GM19351 (cell line): ENCODE measurements at regions not wholly inside any gene's neighbourhood (a gene's known extent, or its start where the extent isn't known, plus 50 kb on each side); places are given as distances from the start of the nearest gene placed in this dataset.

ENCODE experiments used
- ATAC-seq: cut with Tn5 transposase; IDR thresholded peaks from one replicate; pipeline ENCODE4 v1.9.1; 2021; ENCODE audit warnings: mild to moderate bottlenecking, moderate library complexity; ENCODE audit not compliant: unreplicated experiment

DNA sequence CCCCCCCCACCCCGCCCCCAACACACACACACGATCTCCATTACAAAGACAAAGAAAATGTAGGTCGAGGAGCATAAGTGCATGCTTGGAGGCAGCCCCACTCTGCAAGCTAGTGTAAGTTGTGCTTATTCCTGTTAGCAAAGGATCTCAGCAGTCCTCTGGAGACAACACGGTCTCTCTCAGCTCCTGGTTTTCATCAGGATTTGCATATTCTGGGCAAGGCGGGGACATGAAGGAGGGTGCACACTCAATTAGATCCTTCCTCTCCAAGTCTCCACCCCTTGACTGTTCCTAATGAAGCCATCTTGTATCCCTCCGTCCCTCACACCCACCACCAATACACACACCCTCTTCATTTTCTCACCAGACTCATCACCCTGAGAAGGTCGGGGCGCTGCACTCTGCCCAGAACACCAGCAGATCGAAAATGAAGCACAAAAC is 63.8 kb downstream of the MRPL46 start:
- ATAC-seq, result no peak

DNA sequence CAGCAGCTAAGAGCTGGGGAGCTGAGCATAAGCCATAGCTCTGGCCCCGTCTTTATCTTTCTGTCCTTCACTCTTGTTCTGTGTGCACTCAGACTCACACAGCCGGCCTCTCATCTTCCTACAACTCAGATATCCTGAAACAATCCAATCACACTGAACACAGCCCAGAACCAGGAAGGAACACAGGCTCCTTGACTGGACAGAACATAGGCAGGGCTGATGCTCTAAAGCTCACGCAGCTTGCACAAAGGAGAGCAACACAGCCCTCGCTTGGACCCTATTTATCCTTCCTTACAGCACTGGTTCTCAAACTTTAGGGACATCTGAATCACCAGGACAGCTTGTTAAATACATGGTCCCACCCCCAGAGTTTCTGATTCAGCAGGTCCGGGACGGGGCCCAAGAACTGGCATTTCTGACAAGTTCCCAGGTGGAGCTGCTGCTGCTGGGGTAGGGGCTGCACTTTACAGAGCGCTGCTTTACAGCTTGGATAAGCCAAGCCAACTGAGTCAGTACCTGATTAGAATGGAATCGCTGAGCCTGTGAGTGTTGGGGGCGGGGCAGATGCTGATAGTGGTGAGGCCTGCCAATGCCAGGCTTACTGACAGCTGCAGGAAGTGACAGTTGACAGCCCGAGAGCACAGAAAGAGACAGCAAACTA is 65.1 kb downstream of the MRPL46 start:
- ATAC-seq, result no peak

DNA sequence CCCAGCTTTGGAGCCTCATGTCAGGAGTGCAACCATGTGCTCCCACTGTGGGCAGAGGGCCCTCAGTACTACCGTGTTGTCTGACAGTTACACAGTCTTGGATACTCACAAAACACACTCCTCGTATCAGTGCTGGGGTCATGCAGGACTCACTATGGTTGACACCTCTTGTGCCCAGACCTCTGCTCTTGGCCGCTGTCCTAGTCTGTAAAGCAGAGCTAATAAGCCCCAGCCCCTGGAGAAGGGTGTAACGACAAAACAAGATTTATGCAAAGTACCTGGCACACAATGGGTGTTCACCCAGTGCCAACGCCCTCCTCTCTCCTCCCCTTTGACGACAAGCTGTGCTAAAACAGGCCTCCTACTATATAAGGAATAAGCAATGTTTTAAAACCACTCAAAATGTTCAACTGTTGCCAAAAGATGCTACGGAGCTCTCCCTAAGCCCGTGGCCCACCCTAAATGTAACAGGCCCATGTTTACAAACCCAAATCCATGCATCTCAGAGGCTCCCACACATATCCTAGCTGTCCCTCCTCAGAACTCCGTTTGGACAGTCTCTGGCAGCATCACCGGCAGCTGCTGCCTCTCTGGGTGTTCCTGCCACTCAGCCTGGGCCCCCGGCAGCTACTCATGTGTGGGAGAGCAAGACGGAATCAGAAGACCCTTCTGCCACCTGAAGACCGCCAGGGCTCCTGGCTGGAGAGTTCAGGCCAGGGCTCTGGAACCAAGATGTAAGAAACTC is 65.8 kb downstream of the MRPL46 start:
- no peak for ATAC-seq

DNA sequence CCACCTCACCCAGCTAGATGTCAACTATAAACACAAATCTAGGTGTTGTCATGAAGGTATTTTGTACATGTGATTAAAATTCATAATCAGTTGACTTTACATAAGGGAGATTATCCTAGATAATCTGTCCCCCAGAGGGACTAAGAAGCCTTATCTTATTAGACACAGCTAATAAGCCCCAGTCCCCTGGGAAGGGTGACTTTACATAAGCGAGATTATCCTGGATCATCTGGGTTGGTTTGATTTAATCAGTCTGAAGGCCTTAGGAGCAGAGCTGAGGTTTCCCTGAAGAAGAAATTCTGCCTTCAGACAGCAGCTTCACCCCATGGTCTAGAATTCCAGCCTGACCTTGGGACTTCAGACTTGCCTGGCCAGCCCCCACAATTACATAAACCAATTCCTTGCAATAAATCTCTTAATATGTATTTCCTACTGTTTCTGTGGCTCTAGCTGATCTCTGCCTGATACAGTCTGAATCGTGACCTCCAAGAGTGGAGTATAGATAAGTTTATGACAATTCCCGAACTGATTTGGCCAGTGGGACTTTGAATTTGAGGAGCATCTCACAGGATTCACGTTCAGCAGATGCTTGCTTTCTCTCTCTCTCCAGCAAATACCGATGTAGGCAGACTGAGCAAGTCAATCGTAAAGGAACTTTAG is 66.5 kb downstream of the MRPL46 start:
- no peak for ATAC-seq

DNA sequence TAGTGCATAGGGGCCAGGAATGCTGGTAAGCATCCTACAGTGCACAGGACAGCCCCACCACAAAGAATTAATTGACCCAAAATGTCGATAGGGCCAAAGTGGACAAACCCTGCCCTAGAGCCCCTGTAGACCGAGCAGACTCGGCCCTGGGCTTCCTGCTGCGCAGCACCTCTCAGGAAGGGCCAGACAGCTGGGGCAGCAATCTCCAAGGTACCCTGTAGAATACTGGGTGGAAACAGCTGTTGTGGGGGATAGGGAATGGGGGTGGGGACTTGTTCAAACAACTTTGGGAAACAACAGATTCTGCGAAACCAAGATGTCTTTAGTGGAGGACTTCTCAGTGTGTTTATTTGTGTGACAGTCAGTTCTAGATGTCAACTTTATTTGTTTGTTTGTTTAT is 67.1 kb downstream of the MRPL46 start:
- ATAC-seq, result no peak

DNA sequence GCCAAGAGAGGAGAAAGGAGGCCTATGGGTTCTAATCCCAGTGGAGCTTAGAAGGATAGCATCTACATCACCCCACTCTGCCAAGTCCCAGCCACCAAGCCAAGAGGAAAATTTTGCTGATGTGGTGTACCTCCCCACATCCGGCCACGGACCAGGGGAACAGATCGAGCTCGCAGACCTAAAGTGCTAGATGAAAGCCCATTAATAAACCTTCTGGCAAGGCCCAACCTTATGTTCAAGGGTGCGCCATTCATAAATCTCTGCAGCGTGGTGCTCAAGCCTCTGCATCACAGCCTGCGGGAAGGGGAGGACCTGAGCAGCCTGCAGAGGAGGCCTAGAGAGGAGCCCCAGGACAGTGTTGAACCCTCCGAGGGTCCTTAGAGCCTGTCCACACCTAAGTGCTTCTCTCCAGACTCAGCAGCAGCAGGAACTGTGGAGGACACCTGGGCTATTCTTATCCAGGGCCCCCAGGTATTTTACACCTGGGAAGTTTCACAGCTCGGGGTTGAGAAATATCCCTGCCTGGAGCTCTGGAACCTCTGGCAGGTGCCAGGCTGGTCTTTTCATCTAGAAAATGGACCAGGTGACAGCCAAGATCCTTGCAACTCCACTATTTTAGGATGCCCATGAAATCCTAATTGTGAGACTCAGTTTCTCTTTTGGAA is 68.0 kb downstream of the MRPL46 start:
- no peak for ATAC-seq

DNA sequence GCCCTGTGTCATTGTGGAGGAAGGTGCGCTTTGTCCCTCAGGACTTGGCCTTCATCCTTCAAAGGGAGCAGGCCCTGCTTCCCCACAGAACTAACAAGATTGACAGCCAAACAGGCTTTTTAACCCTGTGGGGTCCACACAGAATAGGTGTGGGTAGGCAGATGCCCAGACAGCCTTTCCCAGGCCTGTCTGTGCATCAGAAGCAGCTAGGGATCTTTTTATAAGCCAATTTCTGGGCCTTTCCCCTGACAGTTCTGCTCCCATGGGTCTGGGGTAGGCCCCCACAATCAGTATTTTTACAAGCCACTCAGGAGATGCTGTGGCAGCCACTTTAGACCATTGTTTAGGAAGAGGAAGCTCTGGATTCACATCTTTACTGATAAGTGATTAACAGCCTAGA is 69.2 kb downstream of the MRPL46 start:
- no peak for ATAC-seq

DNA sequence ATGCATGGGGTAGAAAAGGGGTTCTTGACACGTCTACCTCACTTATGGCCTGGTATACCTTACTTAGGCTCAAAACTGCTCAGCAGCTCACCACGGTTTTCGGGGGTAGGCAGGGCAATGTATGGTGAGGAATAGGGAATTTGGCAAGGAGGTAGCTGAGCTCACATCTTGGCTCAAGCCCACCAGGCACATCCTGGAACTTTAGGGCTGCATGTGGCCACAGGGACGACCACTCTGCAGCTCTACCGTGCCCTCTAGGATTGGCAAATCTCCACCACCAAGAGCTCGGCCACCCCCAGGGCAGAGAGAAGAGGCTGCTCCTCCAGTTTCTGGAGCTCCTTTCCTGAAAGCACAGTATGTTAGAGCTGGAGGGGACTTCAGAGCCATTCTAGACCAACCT is 69.7 kb downstream of the MRPL46 start:
- no peak for ATAC-seq

DNA sequence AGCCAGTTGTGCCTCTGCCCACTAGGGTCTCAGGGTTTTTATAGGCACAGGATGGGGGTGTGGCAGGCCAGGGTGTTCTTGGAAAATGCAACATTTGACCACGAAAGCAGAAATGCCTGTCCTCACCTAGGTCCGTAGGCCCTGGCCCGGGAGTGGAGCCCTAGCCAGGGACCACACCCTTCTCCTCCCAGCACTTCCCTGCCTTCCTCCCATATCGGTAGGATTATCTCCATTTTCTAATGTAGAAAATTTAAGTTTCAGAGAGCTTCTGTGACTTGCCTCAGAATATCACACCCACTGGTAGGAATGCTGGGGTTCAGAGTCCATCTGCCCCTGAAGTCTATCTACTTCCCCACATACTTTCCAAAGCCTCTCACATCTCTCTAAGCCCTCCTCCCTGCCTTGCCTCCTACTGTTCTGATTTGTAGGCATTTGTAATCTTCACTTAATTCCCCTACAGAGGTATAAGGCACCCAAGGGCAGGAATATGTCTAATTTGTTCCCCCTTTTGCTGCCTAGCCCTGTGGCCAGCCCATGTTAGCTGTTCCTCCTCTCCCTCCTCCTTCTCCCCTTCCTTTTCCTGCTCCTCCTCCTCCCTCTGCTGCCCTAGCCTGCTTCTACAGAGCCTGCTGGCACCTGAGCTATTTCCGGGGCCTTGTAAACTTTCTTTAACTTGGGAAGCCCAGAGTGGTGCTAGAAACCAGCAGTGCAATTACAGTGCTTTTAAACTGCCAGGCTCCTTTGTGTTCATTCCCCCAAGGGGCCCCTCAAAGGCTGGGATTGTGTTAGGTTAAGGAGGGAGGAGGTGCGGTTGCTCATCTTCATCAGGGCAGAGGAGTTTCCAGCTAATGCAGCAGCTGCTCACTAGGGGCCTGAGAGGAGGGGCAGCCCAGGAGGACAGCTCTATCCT is 71.1 kb downstream of the MRPL46 start:
- no peak for ATAC-seq

DNA sequence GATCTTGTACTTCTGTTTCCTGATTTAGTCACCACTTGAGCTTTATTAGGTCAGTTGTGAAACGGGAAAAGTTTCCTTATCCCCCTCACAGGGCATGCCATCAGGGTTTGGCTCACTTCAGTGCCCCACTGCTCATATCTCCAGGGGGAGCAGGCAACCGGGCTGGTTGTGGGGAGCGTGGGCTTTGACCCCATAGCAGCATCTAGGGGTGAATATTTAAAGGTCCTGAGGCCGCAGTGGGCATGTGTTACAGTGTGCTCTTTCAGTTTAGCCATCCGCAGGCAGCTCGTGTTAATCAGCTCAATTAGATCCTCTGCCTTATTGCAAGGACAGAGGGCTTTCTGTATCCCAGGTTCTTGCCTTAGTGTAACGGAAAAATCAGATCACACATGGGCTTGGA is 71.9 kb downstream of the MRPL46 start:
- no peak for ATAC-seq

DNA sequence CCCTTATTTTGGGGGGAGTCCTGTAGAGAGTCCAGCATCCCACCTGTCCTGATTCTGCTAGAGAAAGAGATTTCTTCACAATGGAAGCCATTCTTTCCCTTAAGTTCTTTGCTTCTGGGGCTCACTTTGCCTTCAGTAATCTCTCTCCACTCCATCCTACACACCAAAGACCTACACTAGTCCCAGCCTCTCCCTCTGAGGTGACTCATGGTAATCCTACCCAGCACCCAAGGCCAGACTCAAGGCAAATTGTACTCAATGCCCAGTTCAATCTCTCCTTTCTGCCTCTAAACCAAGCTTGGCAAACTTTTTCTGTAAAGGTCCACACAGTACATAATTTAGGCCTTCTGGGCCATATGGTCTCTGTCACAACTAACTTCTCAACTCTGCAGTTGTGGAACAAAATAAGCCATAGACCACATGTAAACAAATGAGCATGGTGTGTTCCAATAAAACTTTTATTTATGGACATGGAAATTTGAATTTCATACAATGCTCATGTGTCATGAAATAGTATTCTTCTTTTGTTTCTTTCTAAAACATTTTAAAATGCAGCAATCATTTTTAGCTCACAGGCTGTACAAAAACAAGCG is 72.5 kb downstream of the MRPL46 start:
- ATAC-seq, result no peak

DNA sequence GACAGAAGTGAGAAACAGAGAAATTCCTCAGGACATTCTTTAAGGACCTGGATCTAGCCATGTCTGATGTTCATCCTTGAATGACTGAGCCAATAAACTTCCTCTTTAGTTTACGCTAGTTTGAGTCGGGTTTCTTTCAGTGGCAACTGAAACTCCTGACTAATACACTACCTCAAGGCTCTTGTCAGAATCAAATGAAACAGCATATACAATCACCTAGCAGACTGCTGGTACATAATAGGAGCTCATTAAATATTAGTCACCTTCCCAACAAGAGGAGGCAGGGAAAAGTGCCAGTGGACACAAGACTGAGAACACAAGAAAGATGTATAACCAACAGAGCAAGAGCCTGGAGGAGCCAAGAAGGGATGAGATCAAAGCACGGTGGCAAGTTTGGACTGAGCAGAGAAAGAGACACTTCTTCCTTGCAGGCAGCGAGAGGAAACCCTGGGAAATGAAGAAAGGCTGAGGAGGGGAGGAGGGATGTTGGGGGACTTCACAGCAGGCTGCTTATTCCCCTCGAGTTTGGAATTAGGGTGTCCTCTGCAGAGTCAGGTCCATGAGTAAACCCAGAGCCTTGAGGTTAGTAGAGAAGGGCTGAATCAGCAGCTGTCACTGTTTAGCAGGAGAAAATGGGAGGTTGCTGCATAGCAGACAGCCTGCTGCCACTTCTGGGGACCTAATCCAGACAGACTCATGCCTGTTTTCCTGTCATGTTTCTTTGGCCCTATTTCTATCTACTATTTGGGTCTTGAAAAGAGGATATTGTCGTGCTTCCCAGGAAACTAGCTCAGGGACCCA is 73.3 kb downstream of the MRPL46 start:
- ATAC-seq, result peak; percentile 66

DNA sequence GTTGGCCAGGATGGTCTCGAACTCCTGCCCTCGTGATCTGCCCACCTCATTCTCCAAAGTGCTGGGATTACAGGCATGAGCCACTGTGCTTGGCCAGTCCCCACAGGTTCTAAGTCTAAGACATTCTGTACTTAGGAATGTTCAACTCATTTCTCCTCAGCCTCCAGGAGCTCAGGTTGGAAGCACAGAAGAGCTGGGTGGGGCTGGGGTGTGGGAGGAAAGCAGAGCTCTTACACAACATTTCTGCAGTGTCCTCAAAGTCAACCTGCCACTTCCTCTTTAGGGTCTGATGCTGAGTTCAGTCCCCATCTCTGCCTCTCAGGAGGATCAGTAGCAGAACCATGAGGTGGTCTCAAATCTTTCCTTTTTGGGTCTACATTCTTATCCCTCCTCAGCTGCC is 75.5 kb downstream of the MRPL46 start:
- no peak for ATAC-seq

DNA sequence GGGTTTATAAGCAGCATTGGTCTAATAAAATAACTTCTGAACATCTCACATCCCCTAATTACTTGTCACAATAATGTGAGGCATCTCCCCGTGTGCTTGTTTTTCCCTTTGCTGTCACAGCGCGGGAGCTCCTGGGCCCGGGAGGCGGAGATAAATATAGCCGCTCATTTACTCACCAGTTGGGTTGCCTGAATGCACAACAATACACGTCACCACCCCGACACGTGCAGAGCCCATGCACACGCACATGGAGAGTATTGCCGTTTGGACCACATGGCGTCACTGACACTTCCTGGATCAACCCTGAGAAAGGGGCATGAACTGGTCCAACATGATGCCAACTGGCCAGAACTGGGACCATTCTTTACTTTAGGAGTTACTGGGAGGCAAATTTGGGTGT is 76.2 kb downstream of the MRPL46 start:
- ATAC-seq, result no peak

DNA sequence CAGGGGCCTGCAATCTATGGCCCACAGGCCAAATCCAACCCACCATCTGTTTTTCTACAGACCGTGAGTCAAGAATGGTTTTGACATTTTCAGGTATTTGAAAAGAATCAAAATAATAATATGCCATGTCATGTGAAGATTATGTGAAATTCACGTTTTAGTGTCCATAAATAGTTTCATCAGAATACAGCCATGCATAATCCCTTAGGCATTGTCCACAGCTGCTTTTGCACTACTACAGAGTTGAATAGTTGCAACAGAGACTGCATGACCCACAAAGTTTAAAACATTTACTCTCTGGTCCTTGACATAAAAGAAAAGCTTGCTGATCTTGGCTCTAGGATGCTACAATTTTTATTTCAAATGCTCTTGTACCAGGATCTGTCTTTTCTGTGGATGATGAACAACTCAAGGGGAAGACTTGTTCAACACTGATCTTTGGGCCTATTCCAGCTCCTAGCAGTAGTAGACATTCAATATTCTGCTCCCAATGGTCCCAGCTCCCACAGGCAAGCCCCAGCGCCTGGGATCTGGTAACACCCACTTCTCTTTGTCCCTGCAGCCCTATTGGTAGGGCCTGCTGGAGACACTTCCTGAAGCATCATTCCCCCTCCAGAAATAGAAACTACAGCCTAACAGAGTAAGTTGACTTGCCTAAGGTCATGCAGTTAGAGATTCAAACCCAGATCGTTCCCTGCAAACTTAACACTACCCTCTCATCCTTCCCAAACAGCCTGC is 76.9 kb downstream of the MRPL46 start:
- ATAC-seq, result no peak

DNA sequence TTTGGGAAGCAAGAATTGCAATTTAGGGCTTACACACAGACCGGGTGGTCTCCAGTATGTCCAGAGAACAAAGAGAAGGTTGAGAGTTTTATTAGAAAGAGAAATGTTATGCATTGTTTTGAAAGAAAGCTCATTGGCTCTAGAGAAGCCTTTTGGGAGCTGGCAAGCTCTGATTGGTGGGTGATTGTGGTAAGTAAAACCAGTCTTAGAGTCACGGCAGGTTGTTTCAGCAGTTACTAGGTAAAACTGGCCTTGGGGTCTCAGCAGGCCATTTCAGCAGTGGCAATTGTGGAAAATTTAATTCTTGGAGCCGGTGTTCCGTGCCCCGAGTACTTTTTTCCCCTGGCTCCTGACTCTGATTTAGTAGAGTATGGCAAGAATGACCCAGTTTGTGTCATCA is 78.1 kb downstream of the MRPL46 start:
- no peak for ATAC-seq

DNA sequence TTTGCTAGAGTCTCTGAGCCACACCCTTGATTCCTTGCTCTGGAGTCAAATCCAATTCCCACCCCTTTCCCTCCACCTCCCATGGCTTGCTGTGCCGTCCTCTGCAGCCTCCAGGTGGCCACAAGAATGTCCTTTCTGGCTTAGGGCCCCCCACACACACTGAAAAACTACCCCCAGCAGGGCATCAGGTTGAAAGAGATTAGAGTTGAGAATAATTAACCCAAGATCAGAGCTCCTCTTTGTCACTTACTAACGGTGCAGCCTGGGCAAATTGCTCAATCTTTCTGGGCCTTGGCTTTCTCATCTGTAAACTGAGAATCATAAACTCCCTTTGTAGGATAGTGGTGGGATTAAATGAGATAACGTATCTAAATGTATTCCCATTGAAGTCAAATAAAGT is 78.5 kb downstream of the MRPL46 start:
- no peak for ATAC-seq

DNA sequence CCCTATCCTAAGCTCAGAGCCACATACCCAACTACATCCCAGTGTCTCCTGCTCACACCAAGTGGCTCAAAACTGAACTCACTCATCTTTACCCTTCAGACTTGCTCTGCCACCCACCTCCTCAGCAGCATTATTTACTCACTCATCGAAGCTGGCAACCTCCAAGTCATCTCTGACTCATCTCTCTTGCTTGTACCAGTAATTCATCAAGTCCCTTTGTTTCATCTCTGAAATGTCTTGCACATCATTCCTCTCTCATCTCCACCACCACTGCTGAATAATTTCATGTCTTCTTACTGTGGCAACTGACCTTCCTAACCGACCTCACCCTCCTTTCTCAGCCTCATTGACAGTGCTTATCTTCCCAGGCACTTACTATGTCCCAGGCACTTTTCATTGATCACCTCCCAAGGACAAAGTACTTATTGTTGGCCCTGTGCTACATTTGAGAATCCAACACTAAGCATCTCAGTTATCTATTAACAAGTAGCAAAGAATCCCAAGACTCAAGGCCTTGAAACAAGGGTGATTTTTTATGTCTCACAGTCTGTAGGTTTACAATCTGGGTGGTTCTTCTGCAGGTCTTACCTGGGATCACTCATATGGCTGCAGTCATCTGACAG is 82.0 kb downstream of the MRPL46 start:
- ATAC-seq, result no peak
